Activated naive CD4-positive, alpha-beta T cell treated with anti-CD3 and anti-CD28 coated beads, Interleukin-2, amount 50 U/mL, for 72 hours (primary cell): ENCODE measurements at regions not wholly inside any gene's neighbourhood (a gene's known extent, or its start where the extent isn't known, plus 50 kb on each side); places are given as distances from the start of the nearest gene placed in this dataset.
"Not testable (repeated sequence)": the region's sequence is repeated elsewhere in the genome, so short reads cannot be mapped to it uniquely, and the experiment has no call there.

Experiments used
- ATAC-seq, 2 donors: fragments of 150-1000 bp; cut with Tn5 transposase; 2 replicates each; pipeline ENCODE4 v1.10.0; 2021; ENCODE audit warnings: mild to moderate bottlenecking in 2 of 2, moderate library complexity in 2 of 2
- DNase-seq, 2 donors: peaks; one replicate each; pipeline ENCODE4 v3.0.0; 2021 to 2022; ENCODE audit warnings: low spot score in 2 of 2
- H3K27ac Mint-ChIP-seq, 2 donors: one replicate each; pipeline ENCODE4 v1.8.0; 2022; ENCODE audit warnings: mild to moderate bottlenecking in 2 of 2, mixed read lengths in 2 of 2
- H3K36me3 Mint-ChIP-seq, 2 donors: one replicate each; pipeline ENCODE4 v1.8.0; 2022; ENCODE audit warnings: mixed read lengths in 2 of 2
- H3K9me3 Mint-ChIP-seq, 2 donors: one replicate each; pipeline ENCODE4 v1.8.0; 2022; ENCODE audit warnings: mixed read lengths in 2 of 2

GRCh38 chr16:86343796-86344585 lies 166.3 kb upstream of the FOXF1 start:
- Mint-ChIP-seq H3K36me3 (no peaks in the 10 kb centered on the region), H3K27ac (no peak overlapping the region), H3K9me3 (no peaks in the 10 kb centered on the region)
- DNase-seq (no peak), ATAC-seq (no peak)

- ATAC-seq (no peak), DNase-seq (no peak)
- no peaks in the 10 kb centered on the region for H3K9me3 Mint-ChIP-seq
- H3K36me3 Mint-ChIP-seq, result no peaks in the 10 kb centered on the region
- H3K27ac Mint-ChIP-seq, result no peak overlapping the region
Observed at GRCh38 chr16:86344586-86344871, 165.8 kb upstream of the FOXF1 start.

- Mint-ChIP-seq H3K36me3 (no peaks in the 10 kb centered on the region), H3K27ac (no peak overlapping the region), H3K9me3 (no peaks in the 10 kb centered on the region)
- ATAC-seq (no peak), DNase-seq (no peak)
Observed at GRCh38 chr16:86344881-86345280, 165.4 kb upstream of the FOXF1 start.

- Mint-ChIP-seq H3K27ac (no peak overlapping the region), H3K9me3 (no peaks in the 10 kb centered on the region), H3K36me3 (no peaks in the 10 kb centered on the region)
- ATAC-seq (no peak), DNase-seq (no peak)
Observed at GRCh38 chr16:86345516-86345915, 164.8 kb upstream of the FOXF1 start.

GRCh38 chr16:86346034-86346433 lies 164.3 kb upstream of the FOXF1 start:
- no peaks in the 10 kb centered on the region for H3K36me3 Mint-ChIP-seq
- H3K9me3 Mint-ChIP-seq, result no peaks in the 10 kb centered on the region
- no peak overlapping the region for H3K27ac Mint-ChIP-seq

GRCh38 chr16:86347090-86347489 lies 163.2 kb upstream of the FOXF1 start:
- ATAC-seq (peak in 1 of 2 donors; percentile 45), DNase-seq (no peak)
- H3K36me3 Mint-ChIP-seq, result no peaks in the 10 kb centered on the region
- H3K27ac Mint-ChIP-seq, result no peak overlapping the region
- H3K9me3 Mint-ChIP-seq, result no peaks in the 10 kb centered on the region

More at GRCh38 chr16:86346034-86346433, 164.3 kb upstream of the FOXF1 start:
- no peak for ATAC-seq
- no peak for DNase-seq

- Mint-ChIP-seq H3K36me3 (no peaks in the 10 kb centered on the region), H3K9me3 (no peaks in the 10 kb centered on the region), H3K27ac (no peak overlapping the region)
- ATAC-seq, result no peak
- no peak for DNase-seq
Observed at GRCh38 chr16:86347916-86348555, 162.3 kb upstream of the FOXF1 start.

GRCh38 chr16:86349338-86349900 lies 160.9 kb upstream of the FOXF1 start:
- DNase-seq, result no peak
- H3K9me3 Mint-ChIP-seq, result no peaks in the 10 kb centered on the region
- H3K27ac Mint-ChIP-seq, result no peak overlapping the region
- H3K36me3 Mint-ChIP-seq, result no peaks in the 10 kb centered on the region
- ATAC-seq, result no peak

GRCh38 chr16:86350289-86350688 lies 160.0 kb upstream of the FOXF1 start:
- Mint-ChIP-seq H3K27ac (no peak overlapping the region), H3K36me3 (peaks cover 2% of the 10 kb centered on the region in 2 donors), H3K9me3 (peaks cover 2% of the 10 kb centered on the region in 2 donors)
- no peak for ATAC-seq
- DNase-seq, result no peak

GRCh38 chr16:86351041-86351784 lies 159.1 kb upstream of the FOXF1 start:
- Mint-ChIP-seq H3K27ac (peak overlapping the region in 1 of 2 donors; percentile 95), H3K36me3 (peaks cover 5 to 6% of the 10 kb centered on the region in 2 donors), H3K9me3 (peaks cover 9% of the 10 kb centered on the region in 2 donors)
- ATAC-seq, result no peak
- DNase-seq, result no peak

- H3K9me3 Mint-ChIP-seq, result peaks cover 10 to 11% of the 10 kb centered on the region in 2 donors
- peak overlapping the region in 1 of 2 donors; percentile 95 for H3K27ac Mint-ChIP-seq
- not testable (repeated sequence) for DNase-seq, ATAC-seq, H3K36me3 Mint-ChIP-seq
Observed at GRCh38 chr16:86351785-86352139, 158.6 kb upstream of the FOXF1 start.

GRCh38 chr16:86353148-86353547 lies 157.2 kb upstream of the FOXF1 start:
- ATAC-seq, result no peak

GRCh38 chr16:86353948-86354347 lies 156.4 kb upstream of the FOXF1 start:
- peaks cover 10 to 11% of the 10 kb centered on the region in 2 donors for H3K9me3 Mint-ChIP-seq
- no peak overlapping the region for H3K27ac Mint-ChIP-seq
- no peak for ATAC-seq
- no peak for DNase-seq
- H3K36me3 Mint-ChIP-seq, result peaks cover 5 to 6% of the 10 kb centered on the region in 2 donors

More at GRCh38 chr16:86353148-86353547, 157.2 kb upstream of the FOXF1 start:
- Mint-ChIP-seq H3K36me3 (peaks cover 5 to 6% of the 10 kb centered on the region in 2 donors), H3K27ac (no peak overlapping the region), H3K9me3 (peaks cover 10 to 11% of the 10 kb centered on the region in 2 donors)
- DNase-seq, result no peak

- Mint-ChIP-seq H3K27ac (no peak overlapping the region), H3K9me3 (peaks cover 10 to 11% of the 10 kb centered on the region in 2 donors), H3K36me3 (peaks cover 5 to 6% of the 10 kb centered on the region in 2 donors)
- ATAC-seq, result no peak
- no peak for DNase-seq
Observed at GRCh38 chr16:86354641-86355513, 155.4 kb upstream of the FOXF1 start.

GRCh38 chr16:86355531-86355930 lies 154.8 kb upstream of the FOXF1 start:
- DNase-seq (no peak), ATAC-seq (no peak)
- Mint-ChIP-seq H3K27ac (no peak overlapping the region), H3K9me3 (peaks cover 10 to 11% of the 10 kb centered on the region in 2 donors), H3K36me3 (peaks cover 5 to 6% of the 10 kb centered on the region in 2 donors)

GRCh38 chr16:86355951-86356350 lies 154.4 kb upstream of the FOXF1 start:
- H3K9me3 Mint-ChIP-seq, result peaks cover 10 to 11% of the 10 kb centered on the region in 2 donors
- H3K36me3 Mint-ChIP-seq, result peaks cover 5 to 6% of the 10 kb centered on the region in 2 donors
- no peak for DNase-seq
- no peak overlapping the region for H3K27ac Mint-ChIP-seq
- ATAC-seq, result no peak
